ENCODE measurements at regions not wholly inside any gene's neighbourhood (a gene's known extent, or its start where the extent isn't known, plus 50 kb on each side); places are given as distances from the start of the nearest gene placed in this dataset.

DNA sequence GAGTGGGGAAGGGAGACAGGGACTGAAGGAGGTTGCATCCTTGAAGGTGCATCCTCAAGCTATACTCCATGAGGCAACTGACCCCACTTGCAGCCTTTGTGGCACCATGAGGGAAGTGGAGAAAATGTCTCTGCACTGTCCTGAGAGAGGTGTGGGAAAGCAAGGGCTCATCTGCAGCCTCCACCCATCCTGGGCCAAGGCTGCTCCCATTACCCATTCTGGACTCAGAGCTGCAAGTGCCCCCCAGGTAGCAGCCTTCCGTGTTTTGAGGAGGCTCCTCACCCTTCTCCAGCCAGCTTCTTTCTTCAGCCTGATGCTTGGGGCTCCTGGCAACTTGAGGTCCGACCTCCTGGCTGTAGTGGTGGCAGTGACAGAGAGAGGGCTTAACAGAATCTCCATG, 294.6 kb downstream of the CDH26 start:
- TF ChIP-seq TAF1 (IDR thresholded peaks at IDR 0.05; ENCODE audit: low read depth, low read length) (no peak), POLR2AphosphoS5 (IDR thresholded peaks at IDR 0.05; ENCODE audit: low read depth, low read length) (no peak)

Data from GM12891 (cell line).